HEK293T (cell line): ENCODE measurements at regions not wholly inside any gene's neighbourhood (a gene's known extent, or its start where the extent isn't known, plus 50 kb on each side); places are given as distances from the start of the nearest gene placed in this dataset.

Experiments used
- CTBP1 ChIP-seq: fragments of 450-650 bp; IDR thresholded peaks from 2 replicates; pipeline ENCODE4 v1.6.1; 2016; ENCODE audit warnings: borderline replicate concordance
- ZNF384 ChIP-seq: fragments of 450-650 bp; IDR thresholded peaks from 2 replicates; pipeline ENCODE4 v1.6.1; 2016

GRCh38 chr7:130996205-130996832 is 262.3 kb upstream of the KLF14 start:
- no peak for TF ChIP-seq CTBP1
- TF ChIP-seq ZNF384, result no peak
